Endothelial cell (in vitro differentiated cells): ENCODE measurements at regions not wholly inside any gene's neighbourhood (a gene's known extent, or its start where the extent isn't known, plus 50 kb on each side); places are given as distances from the start of the nearest gene placed in this dataset. TPM values are rescaled to one million over a fixed set of nuclear protein-coding genes. Genes with fewer than 3 reads are reported as not detected.

Source experiments
- microRNA-seq: library from miRNA; unstranded; fragments of <30 nt; microRNA quantifications from one replicate; pipeline ENCODE4, GENCODE V29; 2020; ENCODE audit not compliant: unreplicated experiment

Small RNA genes lying in the stretch of these regions (microRNA-seq; reads per million reads assigned to microRNA genes)
- not detected for gene MIR5701-1
